PFSK-1 (cell line): ENCODE measurements at regions not wholly inside any gene's neighbourhood (a gene's known extent, or its start where the extent isn't known, plus 50 kb on each side); places are given as distances from the start of the nearest gene placed in this dataset.

Experiments used
- POLR2AphosphoS5 ChIP-seq: IDR thresholded peaks from 2 replicates; pipeline ENCODE4 v1.6.1; 2012; ENCODE audit warnings: low read depth, mild to moderate bottlenecking, control low read depth, low read length, moderate library complexity
- SIN3A ChIP-seq: IDR thresholded peaks from 2 replicates; pipeline ENCODE4 v1.6.1; 2012; ENCODE audit warnings: mild to moderate bottlenecking, low read length, moderate library complexity, borderline replicate concordance; ENCODE audit not compliant: insufficient read depth
- TAF1 ChIP-seq: IDR thresholded peaks from 2 replicates; pipeline ENCODE4 v1.6.1; 2012; ENCODE audit warnings: low read length, control low read depth, borderline replicate concordance; ENCODE audit not compliant: insufficient read depth
- TF ChIP-seq, protein P1 (sequence below), 2 experiments: IDR thresholded peaks; 2 replicates each; pipeline versions ENCODE4 v1.6.1 to v1.8.0; 2011 to 2012; ENCODE audit warnings: low read depth in 2 of 2, low read length in 2 of 2, control low read depth in 1 of 2, inconsistent platforms in 1 of 2, mild to moderate bottlenecking in 1 of 2, moderate library complexity in 1 of 2; ENCODE audit not compliant: insufficient read depth in 1 of 2

DNA sequence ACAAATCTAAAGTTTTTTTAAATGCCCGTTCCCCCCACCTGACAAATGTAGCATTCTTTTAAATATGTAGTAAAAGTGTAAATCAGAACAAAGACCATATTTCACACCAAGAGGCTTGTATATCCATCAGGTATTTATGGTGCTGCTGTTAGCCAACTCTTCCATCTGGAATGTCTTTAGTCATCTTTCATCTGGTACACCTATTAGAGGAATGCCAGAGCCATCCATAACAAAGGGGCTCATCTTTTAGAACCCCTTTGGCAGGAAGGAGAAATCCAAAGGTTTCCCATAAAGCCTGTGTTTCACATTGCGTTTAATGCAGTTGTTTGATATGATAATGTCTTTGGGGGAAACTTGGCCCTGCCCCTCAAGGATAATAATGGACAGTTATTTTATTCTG lies 79.3 kb upstream of the C1orf87 start:
- TF ChIP-seq SIN3A (no peak), POLR2AphosphoS5 (no peak), TAF1 (no peak)
- TF ChIP-seq, protein P1, sequence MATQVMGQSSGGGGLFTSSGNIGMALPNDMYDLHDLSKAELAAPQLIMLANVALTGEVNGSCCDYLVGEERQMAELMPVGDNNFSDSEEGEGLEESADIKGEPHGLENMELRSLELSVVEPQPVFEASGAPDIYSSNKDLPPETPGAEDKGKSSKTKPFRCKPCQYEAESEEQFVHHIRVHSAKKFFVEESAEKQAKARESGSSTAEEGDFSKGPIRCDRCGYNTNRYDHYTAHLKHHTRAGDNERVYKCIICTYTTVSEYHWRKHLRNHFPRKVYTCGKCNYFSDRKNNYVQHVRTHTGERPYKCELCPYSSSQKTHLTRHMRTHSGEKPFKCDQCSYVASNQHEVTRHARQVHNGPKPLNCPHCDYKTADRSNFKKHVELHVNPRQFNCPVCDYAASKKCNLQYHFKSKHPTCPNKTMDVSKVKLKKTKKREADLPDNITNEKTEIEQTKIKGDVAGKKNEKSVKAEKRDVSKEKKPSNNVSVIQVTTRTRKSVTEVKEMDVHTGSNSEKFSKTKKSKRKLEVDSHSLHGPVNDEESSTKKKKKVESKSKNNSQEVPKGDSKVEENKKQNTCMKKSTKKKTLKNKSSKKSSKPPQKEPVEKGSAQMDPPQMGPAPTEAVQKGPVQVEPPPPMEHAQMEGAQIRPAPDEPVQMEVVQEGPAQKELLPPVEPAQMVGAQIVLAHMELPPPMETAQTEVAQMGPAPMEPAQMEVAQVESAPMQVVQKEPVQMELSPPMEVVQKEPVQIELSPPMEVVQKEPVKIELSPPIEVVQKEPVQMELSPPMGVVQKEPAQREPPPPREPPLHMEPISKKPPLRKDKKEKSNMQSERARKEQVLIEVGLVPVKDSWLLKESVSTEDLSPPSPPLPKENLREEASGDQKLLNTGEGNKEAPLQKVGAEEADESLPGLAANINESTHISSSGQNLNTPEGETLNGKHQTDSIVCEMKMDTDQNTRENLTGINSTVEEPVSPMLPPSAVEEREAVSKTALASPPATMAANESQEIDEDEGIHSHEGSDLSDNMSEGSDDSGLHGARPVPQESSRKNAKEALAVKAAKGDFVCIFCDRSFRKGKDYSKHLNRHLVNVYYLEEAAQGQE (IDR thresholded peaks at IDR 0.05; ENCODE audit: insufficient read depth in 1 of 2, low read depth in 2 of 2, low read length in 2 of 2), result no peak
